Fibroblast of the aortic adventitia (primary cell): ENCODE measurements at regions not wholly inside any gene's neighbourhood (a gene's known extent, or its start where the extent isn't known, plus 50 kb on each side); places are given as distances from the start of the nearest gene placed in this dataset.

Experiments used
- DNase-seq: peaks from one replicate; pipeline ENCODE4 v3.0.0-alpha.2; 2010; ENCODE audit warnings: low read depth
- H3K4me3 ChIP-seq: 2 replicates; pipeline ENCODE4 v1.5.1; 2011; ENCODE audit warnings: low read depth, mild to moderate bottlenecking, control low read depth, low read length, moderate library complexity
- TF ChIP-seq, protein P1 (sequence below): IDR thresholded peaks from 2 replicates; pipeline ENCODE4 v1.5.1; 2011; ENCODE audit warnings: mild to moderate bottlenecking, low read length, control low read depth, inconsistent platforms; ENCODE audit not compliant: insufficient read depth

GRCh38 chr2:108111936-108112335 lies 125.6 kb downstream of the SLC5A7 start:
- TF ChIP-seq, protein P1, sequence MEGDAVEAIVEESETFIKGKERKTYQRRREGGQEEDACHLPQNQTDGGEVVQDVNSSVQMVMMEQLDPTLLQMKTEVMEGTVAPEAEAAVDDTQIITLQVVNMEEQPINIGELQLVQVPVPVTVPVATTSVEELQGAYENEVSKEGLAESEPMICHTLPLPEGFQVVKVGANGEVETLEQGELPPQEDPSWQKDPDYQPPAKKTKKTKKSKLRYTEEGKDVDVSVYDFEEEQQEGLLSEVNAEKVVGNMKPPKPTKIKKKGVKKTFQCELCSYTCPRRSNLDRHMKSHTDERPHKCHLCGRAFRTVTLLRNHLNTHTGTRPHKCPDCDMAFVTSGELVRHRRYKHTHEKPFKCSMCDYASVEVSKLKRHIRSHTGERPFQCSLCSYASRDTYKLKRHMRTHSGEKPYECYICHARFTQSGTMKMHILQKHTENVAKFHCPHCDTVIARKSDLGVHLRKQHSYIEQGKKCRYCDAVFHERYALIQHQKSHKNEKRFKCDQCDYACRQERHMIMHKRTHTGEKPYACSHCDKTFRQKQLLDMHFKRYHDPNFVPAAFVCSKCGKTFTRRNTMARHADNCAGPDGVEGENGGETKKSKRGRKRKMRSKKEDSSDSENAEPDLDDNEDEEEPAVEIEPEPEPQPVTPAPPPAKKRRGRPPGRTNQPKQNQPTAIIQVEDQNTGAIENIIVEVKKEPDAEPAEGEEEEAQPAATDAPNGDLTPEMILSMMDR, result no peak
- H3K4me3 ChIP-seq, result no peak overlapping the region
- DNase-seq, result no peak

- no peak overlapping the region for H3K4me3 ChIP-seq
- TF ChIP-seq, protein P1, result no peak
- DNase-seq, result no peak
Measured at GRCh38 chr2:108115868-108116267, 123.9 kb upstream of the SULT1C3 start.

- TF ChIP-seq, protein P1, result no peak
- no peak overlapping the region for H3K4me3 ChIP-seq
- DNase-seq, result no peak
Measured at GRCh38 chr2:108118996-108119395, 120.8 kb upstream of the SULT1C3 start.

DNA sequence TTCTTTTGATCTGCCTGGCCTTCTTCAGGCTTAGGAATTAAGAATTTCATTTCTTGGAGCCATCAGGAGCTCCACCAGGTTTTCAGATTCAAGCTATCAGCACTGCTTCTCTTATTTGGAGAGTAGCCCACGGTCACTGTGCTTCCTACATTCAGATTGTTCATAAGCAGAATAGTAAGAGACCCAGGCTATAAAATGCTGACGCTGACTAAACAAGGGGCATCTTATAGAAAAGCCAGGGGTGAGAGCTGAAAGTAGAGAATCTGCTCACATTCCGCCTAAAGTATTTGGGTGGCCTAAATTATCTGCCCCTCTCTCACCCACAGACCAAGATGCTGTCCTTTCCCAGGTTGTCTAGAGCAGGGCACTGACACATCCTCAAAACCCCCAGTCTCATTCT lies 120.3 kb upstream of the SULT1C3 start:
- DNase-seq, result no peak
- TF ChIP-seq, protein P1, result no peak
- H3K4me3 ChIP-seq, result no peak overlapping the region

GRCh38 chr2:108124736-108125495 lies 114.9 kb upstream of the SULT1C3 start:
- no peak for DNase-seq
- TF ChIP-seq, protein P1, result no peak
- no peak overlapping the region for H3K4me3 ChIP-seq

GRCh38 chr2:108125581-108125980 lies 114.2 kb upstream of the SULT1C3 start:
- no peak overlapping the region for H3K4me3 ChIP-seq
- no peak for DNase-seq
- TF ChIP-seq, protein P1, result no peak

GRCh38 chr2:108128249-108128648 lies 111.5 kb upstream of the SULT1C3 start:
- TF ChIP-seq, protein P1, result no peak
- H3K4me3 ChIP-seq, result no peak overlapping the region
- DNase-seq, result no peak
